Midbrain (tissue), 1 donor: ENCODE measurements at regions not wholly inside any gene's neighbourhood (a gene's known extent, or its start where the extent isn't known, plus 50 kb on each side); places are given as distances from the start of the nearest gene placed in this dataset.
"Not testable (repeated sequence)": the region's sequence is repeated elsewhere in the genome, so short reads cannot be mapped to it uniquely, and the experiment has no call there.

Experiments
- DNase-seq: peaks from one replicate; lab custom pipeline; 2025; lab: John Stamatoyannopoulos, UW

DNA sequence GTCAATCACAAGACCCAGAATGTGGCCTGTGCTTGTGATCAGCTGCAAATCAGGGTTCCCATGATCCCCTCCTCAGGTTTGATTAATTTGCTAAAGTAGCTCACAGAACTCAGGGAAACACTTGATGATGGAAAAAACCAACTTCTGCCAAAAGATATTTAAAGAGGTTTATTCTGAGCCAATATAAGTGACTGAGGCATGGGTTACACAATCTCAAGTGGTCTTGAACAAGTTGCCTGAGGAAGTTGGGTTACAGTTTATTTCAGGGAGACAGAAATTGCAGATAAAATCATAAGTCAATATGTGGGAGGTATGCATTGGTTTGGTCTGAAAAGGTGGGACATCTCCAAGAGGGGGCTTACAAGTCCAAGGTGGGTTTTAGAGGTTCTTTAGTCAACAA lies 243.1 kb downstream of the S1PR1 start:
- no peak for DNase-seq

DNA sequence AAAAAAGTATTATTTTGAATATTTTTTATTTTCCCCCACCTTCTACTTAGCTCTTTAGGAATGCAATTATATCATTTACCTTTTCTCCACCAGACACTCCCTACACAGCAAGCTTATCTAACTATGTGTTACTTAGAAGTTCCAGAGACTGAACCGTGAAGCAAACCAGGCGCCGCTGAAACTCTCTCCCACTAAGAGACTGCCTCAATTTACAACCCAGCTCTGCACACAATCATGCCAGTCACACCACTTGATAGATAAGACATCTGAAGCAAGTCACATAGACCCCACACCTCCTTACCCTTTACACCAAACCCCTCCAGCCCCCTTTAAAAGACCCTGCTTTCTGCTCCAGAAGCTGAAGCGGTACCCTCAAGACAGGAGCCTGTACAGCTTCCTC lies 245.5 kb downstream of the S1PR1 start:
- no peak for DNase-seq

DNA sequence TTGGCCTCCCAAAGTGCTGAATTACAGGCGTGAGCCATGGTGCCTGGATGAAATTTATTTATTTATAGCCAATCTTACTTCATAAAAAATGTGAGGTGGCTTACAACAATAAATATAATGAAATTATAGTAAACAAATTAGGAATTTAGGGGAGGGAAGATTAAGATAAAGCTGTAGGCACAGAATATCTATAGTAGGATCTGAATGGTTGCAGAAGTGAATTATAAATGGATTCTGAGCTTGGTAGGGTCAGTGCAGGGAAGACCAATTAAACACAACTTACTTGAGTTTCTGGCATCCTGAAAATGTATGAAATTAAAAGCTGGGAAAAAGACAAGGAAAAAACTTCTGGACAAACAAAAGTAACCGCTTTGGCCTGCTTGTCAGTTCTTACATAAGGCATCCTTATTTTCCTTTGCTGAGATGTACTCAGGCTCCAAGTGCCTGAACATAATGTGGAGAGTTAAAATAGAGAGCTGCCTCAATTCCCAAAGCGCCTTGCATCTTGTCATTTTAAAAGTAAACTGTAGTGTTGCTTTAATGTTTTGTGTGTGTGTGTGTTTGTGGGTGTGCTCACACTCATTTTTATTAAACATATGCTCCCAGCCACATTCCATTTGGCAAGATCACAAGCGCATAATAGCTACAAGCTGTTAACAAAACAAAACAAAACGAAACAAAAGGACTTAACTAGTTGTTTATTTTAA lies 247.3 kb downstream of the S1PR1 start:
- DNase-seq: no peak

- no peak for DNase-seq
These were observed 248.0 kb downstream of the S1PR1 start for GRCh38 chr1:101484689-101485338.

GRCh38 chr1:101485712-101486111 lies 248.9 kb downstream of the S1PR1 start:
- DNase-seq: no peak

DNA sequence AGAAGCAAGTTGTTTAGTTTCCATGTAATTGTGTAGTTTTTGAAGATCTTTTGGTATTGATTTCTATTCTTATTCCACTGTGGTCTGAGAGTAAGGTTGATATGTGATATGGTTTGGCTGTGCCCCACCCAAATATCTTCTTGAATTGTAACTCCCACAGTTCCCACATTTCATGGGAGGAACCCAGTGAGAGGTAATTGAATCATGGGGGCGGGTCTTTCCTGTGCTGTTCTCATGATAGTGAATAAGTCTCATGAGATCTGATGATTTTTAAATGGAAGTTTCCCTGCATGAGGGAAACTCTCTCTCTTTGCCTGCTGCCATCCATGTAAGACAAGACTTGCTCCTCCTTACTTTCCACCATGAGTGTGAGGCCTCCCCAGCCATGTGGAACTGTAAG lies 255.3 kb downstream of the S1PR1 start:
- not testable (repeated sequence) for DNase-seq

DNA sequence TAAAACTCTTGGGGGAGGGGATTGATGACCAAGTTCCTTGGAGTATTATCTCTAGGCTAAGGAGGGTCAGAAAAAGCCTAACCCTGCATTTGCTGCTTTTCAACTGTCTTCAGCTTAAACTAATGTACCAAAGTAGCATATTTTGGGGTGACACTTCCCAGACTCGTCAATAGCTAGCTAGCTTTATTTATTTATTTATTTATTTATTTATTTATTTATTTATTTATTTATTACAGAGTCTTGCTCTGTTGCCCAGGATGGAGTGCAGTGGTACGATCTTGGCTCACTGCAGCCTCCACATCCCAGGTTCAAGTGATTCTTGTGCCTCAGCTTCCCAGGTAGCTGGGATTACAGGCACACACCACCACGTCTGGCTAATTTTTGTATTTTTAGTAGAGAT lies 257.1 kb downstream of the S1PR1 start:
- DNase-seq: not testable (repeated sequence)

GRCh38 chr1:101496109-101496508 lies 259.3 kb downstream of the S1PR1 start:
- DNase-seq: no peak

- no peak for DNase-seq
These were observed 261.2 kb downstream of the S1PR1 start for GRCh38 chr1:101497881-101498559.

DNA sequence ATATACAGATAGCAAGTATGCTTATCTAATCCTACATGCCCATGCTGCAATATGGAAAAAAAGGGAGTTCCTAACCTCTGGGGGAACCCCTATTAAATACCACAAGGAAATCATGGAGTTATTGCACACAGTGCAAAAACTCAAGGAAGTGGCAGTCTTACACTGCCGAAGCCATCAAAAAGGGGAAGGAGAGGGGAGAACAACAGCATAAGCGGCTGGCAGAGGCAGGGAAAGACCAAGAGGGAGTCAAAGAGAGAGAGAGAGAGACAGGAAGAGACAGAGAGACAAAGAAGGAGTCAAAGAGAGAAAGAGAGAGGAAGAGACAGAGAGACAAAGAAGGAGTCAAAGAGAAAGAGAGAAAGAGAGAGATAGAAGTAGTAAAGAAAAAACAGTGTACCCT lies 267.3 kb downstream of the S1PR1 start:
- not testable (repeated sequence) for DNase-seq

DNA sequence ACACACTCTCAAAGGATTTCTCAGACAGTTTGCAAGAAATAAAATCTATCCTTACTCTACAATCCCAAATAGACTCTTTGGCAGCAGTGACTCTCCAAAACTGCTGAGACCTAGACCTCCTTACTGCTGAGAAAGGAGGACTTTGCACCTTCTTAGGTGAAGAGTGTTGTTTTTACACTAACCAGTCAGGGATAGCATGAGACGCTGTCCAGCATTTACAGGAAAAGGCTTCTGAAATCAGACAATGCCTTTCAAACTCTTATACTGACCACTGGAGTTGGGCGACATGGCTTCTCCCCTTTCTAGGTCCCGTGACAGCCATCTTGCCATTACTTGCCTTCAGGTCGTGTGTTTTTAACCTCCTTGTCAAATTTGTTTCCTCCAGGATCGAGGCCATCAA lies 268.4 kb downstream of the S1PR1 start:
- not testable (repeated sequence) for DNase-seq

GRCh38 chr1:101506541-101507164 lies 269.8 kb downstream of the S1PR1 start:
- DNase-seq: peak; percentile 30

- no peak for DNase-seq
These were observed 270.7 kb downstream of the S1PR1 start for GRCh38 chr1:101507547-101507971.

DNA sequence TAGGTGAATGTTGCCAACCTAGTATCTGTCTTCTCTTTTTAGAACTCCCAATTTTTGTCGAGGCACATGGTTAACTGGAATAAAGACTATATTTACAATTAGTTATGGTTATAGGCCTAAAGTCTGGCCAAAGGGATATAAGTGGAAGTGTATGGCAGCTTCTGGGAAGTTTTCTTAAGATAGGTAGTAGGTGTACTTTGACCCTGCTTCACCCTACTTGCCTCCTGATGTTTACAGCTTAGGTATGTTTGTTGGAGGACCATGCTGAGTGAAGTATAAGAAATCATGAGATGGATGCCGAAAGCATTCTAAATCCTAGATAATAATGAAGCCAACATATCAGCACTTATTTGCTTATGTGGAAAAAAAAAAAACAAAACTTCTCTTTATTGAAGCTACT lies 272.1 kb downstream of the S1PR1 start:
- no peak for DNase-seq

GRCh38 chr1:101509370-101509769 lies 272.6 kb downstream of the S1PR1 start:
- no peak for DNase-seq

- no peak for DNase-seq
These were observed 274.5 kb downstream of the S1PR1 start for GRCh38 chr1:101511202-101511891.

GRCh38 chr1:101520302-101520701 lies 283.5 kb downstream of the S1PR1 start:
- DNase-seq: peak; percentile 48

GRCh38 chr1:101522486-101522885 lies 285.7 kb downstream of the S1PR1 start:
- DNase-seq: no peak

DNA sequence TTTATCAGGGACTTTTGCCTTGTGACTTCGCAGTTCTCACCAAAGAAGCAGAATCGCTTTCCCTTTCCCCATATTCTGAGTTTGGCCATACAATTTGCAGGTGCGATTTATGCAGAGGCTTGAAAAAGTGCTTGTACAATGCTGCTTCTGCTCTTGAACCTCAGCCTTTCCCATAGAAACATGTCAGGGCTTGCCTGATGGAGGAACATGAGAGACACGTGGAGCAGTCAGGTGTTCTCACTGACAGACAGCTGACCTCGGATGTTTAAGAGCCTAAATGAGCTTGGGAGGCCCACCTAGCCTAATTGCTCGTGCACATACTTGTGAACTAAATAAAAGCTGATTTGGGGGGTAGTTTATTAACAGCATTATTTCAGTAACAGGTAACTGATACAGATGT lies 290.0 kb downstream of the S1PR1 start:
- DNase-seq: no peak

GRCh38 chr1:101532377-101532776 lies 295.6 kb downstream of the S1PR1 start:
- no peak for DNase-seq

GRCh38 chr1:101540161-101540560 lies 303.3 kb downstream of the S1PR1 start:
- no peak for DNase-seq

GRCh38 chr1:101546885-101547284 lies 310.1 kb downstream of the S1PR1 start:
- no peak for DNase-seq
